ENCODE measurements at regions not wholly inside any gene's neighbourhood (a gene's known extent, or its start where the extent isn't known, plus 50 kb on each side); places are given as distances from the start of the nearest gene placed in this dataset.

DNA sequence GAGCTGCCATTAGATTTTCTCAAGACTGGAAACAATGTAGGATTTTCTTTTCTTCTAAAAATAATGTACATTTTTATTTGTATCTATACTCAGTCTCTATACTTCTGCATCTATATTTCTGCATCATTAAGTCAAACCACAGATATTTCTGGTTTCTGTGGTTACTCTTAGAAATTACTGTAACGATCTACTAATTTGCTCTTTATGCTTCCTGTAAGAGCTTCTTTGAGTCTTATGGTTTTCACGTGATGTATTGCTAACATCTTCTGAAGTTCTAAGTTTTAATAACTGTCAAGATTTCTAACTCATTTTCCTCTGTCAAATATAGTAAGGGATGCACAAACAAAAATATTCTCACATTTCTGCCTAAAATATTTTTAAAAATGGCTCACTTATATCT, 1144.5 kb downstream of the HACE1 start:
- TF ChIP-seq, protein P1, sequence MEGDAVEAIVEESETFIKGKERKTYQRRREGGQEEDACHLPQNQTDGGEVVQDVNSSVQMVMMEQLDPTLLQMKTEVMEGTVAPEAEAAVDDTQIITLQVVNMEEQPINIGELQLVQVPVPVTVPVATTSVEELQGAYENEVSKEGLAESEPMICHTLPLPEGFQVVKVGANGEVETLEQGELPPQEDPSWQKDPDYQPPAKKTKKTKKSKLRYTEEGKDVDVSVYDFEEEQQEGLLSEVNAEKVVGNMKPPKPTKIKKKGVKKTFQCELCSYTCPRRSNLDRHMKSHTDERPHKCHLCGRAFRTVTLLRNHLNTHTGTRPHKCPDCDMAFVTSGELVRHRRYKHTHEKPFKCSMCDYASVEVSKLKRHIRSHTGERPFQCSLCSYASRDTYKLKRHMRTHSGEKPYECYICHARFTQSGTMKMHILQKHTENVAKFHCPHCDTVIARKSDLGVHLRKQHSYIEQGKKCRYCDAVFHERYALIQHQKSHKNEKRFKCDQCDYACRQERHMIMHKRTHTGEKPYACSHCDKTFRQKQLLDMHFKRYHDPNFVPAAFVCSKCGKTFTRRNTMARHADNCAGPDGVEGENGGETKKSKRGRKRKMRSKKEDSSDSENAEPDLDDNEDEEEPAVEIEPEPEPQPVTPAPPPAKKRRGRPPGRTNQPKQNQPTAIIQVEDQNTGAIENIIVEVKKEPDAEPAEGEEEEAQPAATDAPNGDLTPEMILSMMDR (IDR thresholded peaks at IDR 0.05) = no peak
- TF ChIP-seq POLR2A (IDR thresholded peaks at IDR 0.05) (no peak), EP300 (IDR thresholded peaks at IDR 0.05) (no peak)

Measured in tibial nerve (tissue), 4 donors.